Activated B cell treated with CpG ODN at 0.5 μM for 24 hours (primary cell): ENCODE measurements at regions not wholly inside any gene's neighbourhood (a gene's known extent, or its start where the extent isn't known, plus 50 kb on each side); places are given as distances from the start of the nearest gene placed in this dataset.

Source experiments
- ATAC-seq: fragments of 200-7000 bp; cut with Tn5 transposase; one replicate; pipeline ENCODE4 v1.10.0; 2021; ENCODE audit warnings: low read depth, mild to moderate bottlenecking, moderate library complexity
- CTCF ChIA-PET: fragments of 350-600 bp; sonication (Branson Sonifier 250); formaldehyde crosslinking; loops from one replicate; lab custom pipeline; 2021; ENCODE audit warnings: antibody characterized with exemption; lab: Charles Lee
- POLR2A ChIA-PET: fragments of 350-600 bp; sonication (Branson Sonifier 250); formaldehyde crosslinking; loops from one replicate; lab custom pipeline; 2021; ENCODE audit warnings: antibody characterized with exemption; lab: Charles Lee
- DNase-seq: peaks from one replicate; pipeline ENCODE4 v3.0.0; 2022
- H3K27ac Mint-ChIP-seq: one replicate; pipeline ENCODE4 v1.8.0; 2020; ENCODE audit warnings: mixed read lengths
- H3K27me3 Mint-ChIP-seq: one replicate; pipeline ENCODE4 v1.8.0; 2021; ENCODE audit warnings: mixed read lengths
- H3K36me3 Mint-ChIP-seq: one replicate; pipeline ENCODE4 v1.8.0; 2021; ENCODE audit warnings: low read depth, mixed read lengths
- H3K4me1 Mint-ChIP-seq: one replicate; pipeline ENCODE4 v1.8.0; 2021; ENCODE audit warnings: mixed read lengths
- H3K4me3 Mint-ChIP-seq: one replicate; pipeline ENCODE4 v1.8.0; 2020; ENCODE audit warnings: mild to moderate bottlenecking, mixed read lengths
- H3K9me3 Mint-ChIP-seq: one replicate; pipeline ENCODE4 v1.8.0; 2020; ENCODE audit warnings: mixed read lengths
- intact Hi-C: fragments of 100-400 bp; cut with micrococcal nuclease; formaldehyde crosslinking; loops from one replicate; pipeline ENCODE4 v1.15.1; 2024
- TF ChIP-seq, protein P1 (sequence below): fragments of 200-600 bp; IDR thresholded peaks from one replicate; pipeline ENCODE4 v1.8.0; 2022; ENCODE audit warnings: antibody characterized with exemption, mild to moderate bottlenecking

DNA sequence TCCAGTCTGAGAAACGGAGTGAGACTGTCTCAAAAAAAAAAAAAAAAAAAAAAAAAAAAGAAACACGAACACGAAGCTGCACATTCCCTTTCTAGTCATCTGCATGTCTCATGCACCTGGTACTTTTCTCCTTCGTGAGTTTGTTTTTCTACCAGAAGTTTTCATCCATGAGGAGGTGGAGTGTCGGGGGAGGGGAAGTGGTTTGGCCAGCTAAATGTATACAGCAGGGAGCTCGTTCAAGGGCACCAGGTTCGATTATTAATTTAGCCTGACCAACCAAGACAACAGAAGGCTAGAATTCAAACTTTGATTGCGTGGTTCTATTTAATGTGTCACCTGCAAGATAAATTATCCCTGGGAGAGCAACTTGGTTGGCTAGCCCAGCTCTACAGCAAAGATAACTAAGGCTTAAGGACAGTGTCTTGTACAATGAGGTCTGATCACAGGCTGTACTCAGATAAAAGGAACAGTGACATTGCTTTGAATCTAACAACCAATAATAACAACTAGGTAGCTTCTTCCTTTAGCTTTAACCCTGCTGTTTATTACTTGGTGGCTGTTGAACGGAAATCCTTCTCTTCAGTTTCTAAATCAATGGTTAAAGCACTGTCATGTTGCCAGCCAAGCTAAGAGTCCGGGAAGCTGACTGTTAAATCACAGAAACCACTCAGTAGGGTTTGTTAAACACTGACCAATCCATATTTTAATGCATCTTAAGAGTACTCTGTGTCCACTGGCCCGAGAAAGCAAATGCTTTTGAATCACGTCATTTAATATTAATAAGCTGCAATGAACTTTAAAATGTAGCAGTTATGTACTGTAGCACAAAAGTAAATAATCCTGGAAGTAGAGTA is 98.4 kb upstream of the STARD13 start:
- intact Hi-C loops, result no loop called here
- Mint-ChIP-seq H3K4me3 (no peak overlapping the region), H3K4me1 (peaks cover 2% of the 10 kb centered on the region), H3K27ac (no peak overlapping the region), H3K36me3 (no peaks in the 10 kb centered on the region), H3K27me3 (no peaks in the 10 kb centered on the region), H3K9me3 (no peaks in the 10 kb centered on the region)
- TF ChIP-seq, protein P1, sequence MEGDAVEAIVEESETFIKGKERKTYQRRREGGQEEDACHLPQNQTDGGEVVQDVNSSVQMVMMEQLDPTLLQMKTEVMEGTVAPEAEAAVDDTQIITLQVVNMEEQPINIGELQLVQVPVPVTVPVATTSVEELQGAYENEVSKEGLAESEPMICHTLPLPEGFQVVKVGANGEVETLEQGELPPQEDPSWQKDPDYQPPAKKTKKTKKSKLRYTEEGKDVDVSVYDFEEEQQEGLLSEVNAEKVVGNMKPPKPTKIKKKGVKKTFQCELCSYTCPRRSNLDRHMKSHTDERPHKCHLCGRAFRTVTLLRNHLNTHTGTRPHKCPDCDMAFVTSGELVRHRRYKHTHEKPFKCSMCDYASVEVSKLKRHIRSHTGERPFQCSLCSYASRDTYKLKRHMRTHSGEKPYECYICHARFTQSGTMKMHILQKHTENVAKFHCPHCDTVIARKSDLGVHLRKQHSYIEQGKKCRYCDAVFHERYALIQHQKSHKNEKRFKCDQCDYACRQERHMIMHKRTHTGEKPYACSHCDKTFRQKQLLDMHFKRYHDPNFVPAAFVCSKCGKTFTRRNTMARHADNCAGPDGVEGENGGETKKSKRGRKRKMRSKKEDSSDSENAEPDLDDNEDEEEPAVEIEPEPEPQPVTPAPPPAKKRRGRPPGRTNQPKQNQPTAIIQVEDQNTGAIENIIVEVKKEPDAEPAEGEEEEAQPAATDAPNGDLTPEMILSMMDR, result no peak
- no peak for ATAC-seq
- CTCF ChIA-PET, result no interaction called here
- POLR2A ChIA-PET, result no interaction called here
- DNase-seq, result no peak

DNA sequence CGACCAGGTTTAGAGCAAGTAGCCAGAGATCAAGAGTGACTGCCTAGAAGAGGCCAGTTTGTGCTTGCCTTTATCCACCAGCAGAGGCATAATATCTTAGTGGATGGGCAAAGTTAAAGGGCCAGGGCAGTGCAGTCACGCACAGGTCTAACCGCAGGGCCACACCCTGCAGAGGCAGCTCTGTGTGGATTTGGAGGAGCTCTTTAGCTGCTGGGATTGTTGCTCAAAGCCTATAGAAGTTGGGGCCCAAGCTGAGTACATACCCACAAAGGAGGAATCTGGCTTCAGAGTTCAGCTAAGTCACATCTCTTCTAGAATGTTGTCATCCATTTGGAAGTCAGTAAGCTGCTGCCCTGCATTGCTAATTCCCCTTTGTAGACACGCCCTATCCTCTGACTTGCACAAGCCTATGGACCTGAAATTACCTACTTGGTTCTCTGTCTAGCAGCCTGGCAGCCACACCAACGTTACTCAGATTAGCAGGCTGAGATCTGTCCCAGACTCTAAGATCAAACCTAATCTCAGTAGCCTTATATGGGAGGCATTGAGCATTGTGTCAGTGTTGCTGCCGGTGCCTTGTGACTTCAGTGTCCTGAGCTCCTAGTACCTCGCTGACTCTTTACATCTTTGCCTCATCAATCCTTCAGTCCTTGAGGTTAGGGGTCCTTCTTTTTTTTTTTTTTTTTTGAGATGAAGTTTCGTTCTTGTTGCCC is 102.9 kb upstream of the STARD13 start:
- CTCF ChIA-PET, result no interaction called here
- no peak for DNase-seq
- Mint-ChIP-seq H3K27me3 (peaks cover 5% of the 10 kb centered on the region), H3K36me3 (no peaks in the 10 kb centered on the region), H3K9me3 (no peaks in the 10 kb centered on the region), H3K4me3 (no peak overlapping the region), H3K4me1 (no peaks in the 10 kb centered on the region), H3K27ac (no peak overlapping the region)
- intact Hi-C loops, result no loop called here
- TF ChIP-seq, protein P1, result no peak
- POLR2A ChIA-PET, result no interaction called here
- no peak for ATAC-seq

DNA sequence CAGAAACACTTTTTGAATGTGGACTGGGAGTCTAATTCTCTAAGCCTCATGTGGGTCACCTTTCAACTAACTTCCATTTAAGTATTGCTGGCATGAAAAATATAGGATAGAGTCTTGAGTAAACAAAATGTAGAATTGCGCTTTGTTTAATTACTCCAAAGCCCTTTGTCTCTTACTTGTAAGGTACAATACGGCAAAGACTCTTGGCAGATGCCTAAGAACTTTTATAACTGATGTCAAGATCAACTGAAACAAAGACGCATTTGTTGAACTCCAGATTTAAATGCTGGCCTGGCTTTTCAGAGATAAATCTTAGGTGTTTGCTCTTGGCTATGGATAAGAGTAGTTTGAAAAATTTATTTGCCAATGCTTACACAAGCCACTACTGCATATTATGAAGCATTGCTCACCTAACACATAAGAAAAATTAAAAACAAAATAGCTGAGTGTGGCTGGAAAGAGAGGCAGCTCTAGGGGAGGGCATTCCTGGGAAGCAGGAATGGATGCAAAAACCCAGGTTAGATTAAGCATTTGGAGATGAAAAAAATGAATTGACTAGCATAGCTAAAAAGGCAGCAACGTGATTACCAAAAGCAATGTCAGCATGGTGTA is 107.3 kb upstream of the STARD13 start:
- ATAC-seq (no peak), DNase-seq (no peak)
- H3K9me3 Mint-ChIP-seq, result peaks cover 5% of the 10 kb centered on the region
- peaks cover 8% of the 10 kb centered on the region for H3K27me3 Mint-ChIP-seq
- CTCF ChIA-PET, result no interaction called here
- H3K27ac Mint-ChIP-seq, result no peak overlapping the region
- intact Hi-C loops, result no loop called here
- H3K36me3 Mint-ChIP-seq, result no peaks in the 10 kb centered on the region
- TF ChIP-seq, protein P1, result no peak
- POLR2A ChIA-PET, result no interaction called here
- H3K4me3 Mint-ChIP-seq, result no peak overlapping the region
- H3K4me1 Mint-ChIP-seq, result no peaks in the 10 kb centered on the region

DNA sequence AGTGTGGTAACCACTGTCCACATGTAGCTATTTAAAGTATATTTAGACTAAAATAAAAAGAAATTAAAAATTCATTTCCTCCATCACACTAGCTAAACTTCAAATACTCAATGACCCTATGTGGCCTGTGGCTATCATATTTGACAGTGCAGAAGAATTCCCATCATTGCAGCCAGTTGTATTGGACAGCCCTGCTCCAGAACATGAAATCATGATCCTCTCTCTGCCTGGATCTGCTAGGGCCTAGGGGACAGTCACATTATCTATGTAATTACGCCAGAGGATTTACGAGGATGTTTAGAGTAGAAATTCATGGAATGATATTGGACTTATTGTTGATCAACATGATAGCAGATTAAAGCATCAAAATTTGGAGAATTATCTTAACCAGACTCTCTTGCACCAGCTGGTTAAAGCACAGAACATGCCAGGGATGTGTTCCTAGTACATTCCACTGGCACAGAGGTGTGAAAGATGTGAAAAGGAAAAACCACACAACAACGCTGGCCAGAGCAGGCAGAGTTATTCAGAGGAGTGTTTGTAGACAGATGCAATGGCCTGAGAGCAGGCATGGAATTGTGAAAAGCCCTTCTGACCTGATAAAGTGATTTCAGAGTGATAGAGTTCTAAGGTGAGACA is 108.9 kb upstream of the STARD13 start:
- no peak overlapping the region for H3K27ac Mint-ChIP-seq
- intact Hi-C loops, result no loop called here
- no peak for ATAC-seq

More for the DNA sequence above, 108.9 kb upstream of the STARD13 start:
- Mint-ChIP-seq H3K27me3 (peaks cover 8% of the 10 kb centered on the region), H3K4me1 (no peaks in the 10 kb centered on the region), H3K4me3 (no peak overlapping the region), H3K9me3 (peaks cover 9% of the 10 kb centered on the region), H3K36me3 (no peaks in the 10 kb centered on the region)
- DNase-seq, result no peak
- TF ChIP-seq, protein P1, result no peak
- CTCF ChIA-PET, result no interaction called here
- POLR2A ChIA-PET, result no interaction called here
